GM18499 (cell line): ENCODE measurements at regions not wholly inside any gene's neighbourhood (a gene's known extent, or its start where the extent isn't known, plus 50 kb on each side); places are given as distances from the start of the nearest gene placed in this dataset.
"Not testable (repeated sequence)": the region's sequence is repeated elsewhere in the genome, so short reads cannot be mapped to it uniquely, and the experiment has no call there.

ENCODE experiments used
- ATAC-seq: cut with Tn5 transposase; IDR thresholded peaks from one replicate; pipeline ENCODE4 v1.9.1; 2021; ENCODE audit warnings: moderate number of reproducible peaks; ENCODE audit not compliant: insufficient read depth, unreplicated experiment

DNA sequence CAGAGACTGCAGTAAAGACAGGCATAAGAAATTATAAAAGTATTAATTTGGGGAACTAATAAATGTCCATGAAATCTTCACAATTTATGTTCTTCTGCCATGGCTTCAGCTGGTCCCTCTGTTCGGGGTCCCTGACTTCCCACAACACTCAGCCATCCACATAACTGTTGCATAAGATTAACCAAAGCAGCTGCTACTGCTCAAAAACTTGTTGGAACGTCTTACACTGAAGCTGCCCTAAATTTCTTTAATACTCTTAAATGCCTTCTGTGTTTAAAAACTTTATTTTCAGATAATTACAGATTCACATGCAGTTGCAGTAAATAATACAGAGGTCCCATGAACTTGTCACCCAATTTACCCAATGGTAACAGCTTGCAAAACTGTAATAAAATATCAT is 193.1 kb upstream of the DTNA start:
- not testable (repeated sequence) for ATAC-seq

GRCh38 chr18:34521040-34521439 is 189.1 kb upstream of the DTNA start:
- no peak for ATAC-seq

DNA sequence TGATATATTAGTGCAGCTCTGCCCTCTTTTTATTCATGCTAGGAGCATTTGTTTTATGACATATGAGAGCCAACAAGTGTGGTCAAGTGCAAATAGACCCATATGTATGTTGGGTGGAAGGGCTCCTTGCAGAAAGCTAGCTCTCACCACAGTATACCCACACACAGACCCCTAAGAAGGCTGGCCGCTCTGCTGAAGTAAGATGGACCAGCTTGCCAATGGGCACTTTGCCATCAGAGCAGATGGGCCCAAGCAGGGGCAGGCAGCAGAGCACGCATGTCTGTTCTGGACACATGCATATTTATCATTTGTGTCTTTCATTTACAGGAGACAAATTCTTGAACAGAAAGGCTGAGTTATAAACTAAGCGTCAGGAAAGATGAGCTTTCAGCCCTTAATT is 187.5 kb upstream of the DTNA start:
- no peak for ATAC-seq

GRCh38 chr18:34525244-34525643 is 184.9 kb upstream of the DTNA start:
- no peak for ATAC-seq

- no peak for ATAC-seq
Measured at GRCh38 chr18:34528177-34528576, 181.9 kb upstream of the DTNA start.

- ATAC-seq = no peak
Measured at GRCh38 chr18:34529358-34530335, 180.5 kb upstream of the DTNA start.

DNA sequence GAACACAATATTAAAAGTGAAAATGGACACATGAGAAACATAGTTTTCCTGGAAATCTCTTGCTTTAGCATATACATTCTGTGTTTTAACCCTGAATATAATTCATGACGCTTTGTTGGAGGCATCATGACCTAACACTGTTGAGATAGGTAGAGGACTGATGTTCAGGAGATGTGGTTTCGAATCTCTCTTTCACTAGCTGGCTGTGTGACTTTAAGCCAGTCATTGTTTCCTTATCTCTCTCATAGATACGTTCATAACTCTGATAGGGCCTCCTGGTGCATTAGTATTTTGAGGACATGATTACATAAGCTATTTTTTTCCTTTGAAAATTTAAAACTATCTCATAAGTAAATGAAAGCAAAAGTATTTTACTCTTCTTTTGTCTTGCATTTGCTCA is 179.0 kb upstream of the DTNA start:
- no peak for ATAC-seq

GRCh38 chr18:34534642-34535041 is 175.5 kb upstream of the DTNA start:
- ATAC-seq = not testable (repeated sequence)

- no peak for ATAC-seq
Measured at GRCh38 chr18:34540897-34541296, 169.2 kb upstream of the DTNA start.

- ATAC-seq = no peak
Measured at GRCh38 chr18:34542625-34543024, 167.5 kb upstream of the DTNA start.

- ATAC-seq = no peak
Measured at GRCh38 chr18:34543356-34543755, 166.7 kb upstream of the DTNA start.

DNA sequence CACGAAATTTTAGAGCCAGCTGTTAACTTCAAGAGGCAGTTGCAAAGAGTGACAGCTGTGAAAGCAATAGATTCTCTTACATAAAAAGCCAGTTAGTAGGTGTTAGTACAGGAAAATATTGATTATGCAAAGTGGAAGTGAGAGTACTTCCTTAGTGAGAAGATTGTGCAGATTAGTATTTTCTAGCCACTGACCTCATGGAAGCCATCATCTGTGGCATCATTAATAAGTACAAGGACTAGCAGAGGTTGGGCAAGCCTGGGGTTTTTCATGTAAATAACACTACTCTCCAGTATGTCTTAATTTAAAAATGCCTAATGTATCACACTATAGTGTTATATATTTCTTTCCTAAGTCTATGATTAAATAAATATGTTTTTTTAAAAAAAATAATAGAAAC is 166.2 kb upstream of the DTNA start:
- no peak for ATAC-seq

- no peak for ATAC-seq
Measured at GRCh38 chr18:34544930-34545329, 165.2 kb upstream of the DTNA start.

GRCh38 chr18:34548120-34548972 is 161.8 kb upstream of the DTNA start:
- ATAC-seq = no peak

DNA sequence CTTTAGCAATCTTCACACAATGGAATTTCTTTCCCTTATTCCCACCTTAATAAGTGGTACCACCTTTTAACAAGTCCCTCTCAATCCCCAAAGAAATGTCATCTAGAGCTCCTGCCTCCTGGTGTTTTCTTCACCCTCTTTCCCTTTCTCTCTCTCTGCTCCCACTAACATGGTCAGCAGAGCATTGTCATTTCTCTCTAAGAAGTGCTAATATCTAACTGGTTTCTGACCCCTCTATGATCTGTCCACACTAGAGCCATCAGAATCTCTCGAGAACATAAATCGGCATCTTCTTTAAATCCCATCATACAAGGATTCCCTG is 161.2 kb upstream of the DTNA start:
- no peak for ATAC-seq

DNA sequence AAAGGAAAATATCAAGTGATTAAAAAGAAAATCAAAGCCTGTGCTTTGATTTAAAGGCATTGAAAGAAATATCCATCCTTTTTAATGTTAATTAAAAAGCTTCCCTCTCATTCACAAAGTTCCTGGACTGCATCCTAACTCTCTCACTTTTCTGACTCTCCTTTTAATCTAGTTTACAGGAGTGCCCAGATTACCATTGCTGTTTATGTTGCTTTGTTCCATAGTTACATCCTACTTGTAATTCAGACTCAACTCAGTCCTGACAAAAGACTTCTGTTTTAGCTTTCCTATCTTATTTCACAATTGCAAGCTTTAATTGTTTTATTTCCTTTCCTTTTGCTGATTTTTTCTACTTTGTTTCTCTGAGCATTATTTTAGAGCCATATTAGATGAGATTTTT is 160.7 kb upstream of the DTNA start:
- ATAC-seq = no peak

DNA sequence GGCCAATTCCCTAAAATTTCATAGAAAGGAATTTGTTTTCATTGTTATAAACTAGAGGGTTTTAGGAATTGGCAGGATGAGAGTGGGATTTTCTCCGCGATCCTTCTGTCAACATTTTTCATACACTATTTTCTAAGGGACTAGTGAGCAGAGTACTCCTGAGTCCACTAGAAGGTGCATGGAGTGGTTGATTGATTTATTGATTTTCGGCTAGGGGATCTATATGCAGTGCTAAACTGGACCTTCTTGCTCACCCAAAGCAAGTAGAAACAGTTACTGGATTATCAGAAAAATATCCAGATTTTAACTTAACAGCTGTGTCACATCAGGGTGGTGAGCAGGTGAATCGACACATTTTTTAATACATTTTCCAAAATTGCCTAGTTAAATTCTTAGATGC is 159.9 kb upstream of the DTNA start:
- no peak for ATAC-seq

DNA sequence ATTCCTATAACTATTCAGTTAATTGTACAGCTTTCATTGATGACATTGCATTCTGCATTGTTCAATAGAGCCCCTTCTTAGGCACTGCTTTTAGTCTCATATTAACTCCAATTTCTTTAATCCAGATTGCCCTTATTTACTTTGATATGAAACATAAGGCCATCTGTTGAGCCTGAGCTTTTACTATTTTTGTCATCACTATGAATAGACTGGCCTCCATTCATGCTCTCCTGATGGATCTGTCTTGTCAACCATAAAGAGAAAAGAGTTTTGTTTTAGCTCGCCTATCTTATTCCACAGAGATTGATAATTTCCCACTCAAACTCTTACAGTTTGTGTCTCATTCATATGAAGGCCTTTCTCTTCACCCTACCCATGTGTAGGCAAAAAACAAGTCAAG is 159.2 kb upstream of the DTNA start:
- ATAC-seq = no peak

DNA sequence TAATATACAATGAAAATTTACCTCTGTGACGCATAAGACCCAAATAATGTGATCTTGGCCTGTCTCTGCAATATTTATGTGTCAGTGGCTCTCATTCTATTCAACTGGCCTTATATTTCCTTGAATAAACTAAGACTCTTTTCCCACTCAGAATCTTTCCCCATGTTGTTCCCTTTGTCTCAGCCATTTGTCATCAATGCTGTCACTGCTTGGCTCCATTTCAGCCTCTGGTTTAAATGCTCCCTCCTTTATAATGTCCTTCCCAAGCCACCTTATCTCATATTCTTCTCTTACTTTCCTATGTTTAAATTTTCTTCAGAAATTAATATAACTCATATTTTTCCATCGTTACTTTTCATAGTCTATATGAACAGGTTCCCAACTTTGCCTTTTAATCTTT is 158.3 kb upstream of the DTNA start:
- ATAC-seq = no peak

- ATAC-seq = no peak
Measured at GRCh38 chr18:34562252-34562870, 147.7 kb upstream of the DTNA start.

GRCh38 chr18:34567857-34568256 is 142.2 kb upstream of the DTNA start:
- ATAC-seq = no peak
